HCT116 (cell line): ENCODE measurements at regions not wholly inside any gene's neighbourhood (a gene's known extent, or its start where the extent isn't known, plus 50 kb on each side); places are given as distances from the start of the nearest gene placed in this dataset.

Source experiments
- ATAC-seq: fragments of 200-7000 bp; cut with Tn5 transposase; 2 replicates; pipeline ENCODE4 v1.9.1; 2020; ENCODE audit warnings: mild to moderate bottlenecking, moderate library complexity
- BruUV-seq: library from RNA; stranded (reverse); fragments of 400-500 nt; replicated peaks from 2 replicates; lab custom pipeline; 2021; lab: Mats Ljungman, UMichigan
- CTCF ChIA-PET: fragments of 300-600 bp; sonication (Branson Sonifier 250); formaldehyde crosslinking; loops from one replicate; lab custom pipeline; 2021; ENCODE audit warnings: antibody characterized with exemption; lab: Charles Lee
- POLR2A ChIA-PET: fragments of 300-600, 350-600 bp; sonication (Branson Sonifier 250); formaldehyde crosslinking; loops from one replicate; lab custom pipeline; 2021; ENCODE audit warnings: antibody characterized with exemption; lab: Charles Lee
- RAD21 ChIA-PET, 2 experiments: fragments of 300-600 bp; sonication (Branson Sonifier 250); formaldehyde crosslinking; loops; one replicate each; lab custom pipeline; 2023; ENCODE audit warnings: low total read pairs in 2 of 2; ENCODE audit not compliant: uncharacterized antibody in 2 of 2, unreplicated experiment in 2 of 2, low non-redundant PET in 1 of 2; lab: Charles Lee
- DNase-seq: peaks from one replicate; pipeline ENCODE4 v3.0.0-alpha.2; 2010; ENCODE audit warnings: low read depth, low spot score
- H2AFZ ChIP-seq: fragments of 200-600 bp; shearing (Covaris generic), sonication (generic); 2 replicates; pipeline ENCODE4 v1.6.1; 2017; ENCODE audit warnings: low read depth, mixed run types, mixed read lengths, antibody characterized with exemption, low read length; ENCODE audit not compliant: poor library complexity, severe bottlenecking
- H3K27ac ChIP-seq: 2 replicates; pipeline ENCODE4 v1.5.1; 2012; ENCODE audit warnings: low read depth, low read length
- H3K27me3 ChIP-seq: fragments of 200-600 bp; sonication (generic); 2 replicates; pipeline ENCODE4 v1.6.1; 2016; ENCODE audit warnings: mixed run types, low read length, mixed read lengths; ENCODE audit not compliant: insufficient read depth
- H3K36me3 ChIP-seq, 2 experiments: fragments of 200-500 bp in 1 of 2; fragments of 200-600 bp in 1 of 2; sonication (Bioruptor generic) in 1 of 2; sonication (generic) in 1 of 2; 2 replicates each; pipeline versions ENCODE4 v1.5.1 to v1.6.1; 2014 to 2016; ENCODE audit warnings: low read length in 2 of 2, inconsistent platforms in 1 of 2, mixed read lengths in 1 of 2, mixed run types in 1 of 2; ENCODE audit not compliant: insufficient read depth in 2 of 2, control insufficient read depth in 1 of 2
- H3K4me1 ChIP-seq, 2 experiments: fragments of 200-600 bp in 1 of 2; sonication (generic) in 1 of 2; 2 replicates each; pipeline versions ENCODE4 v1.5.1 to v1.6.1; 2012 to 2017; ENCODE audit warnings: low read length in 2 of 2, inconsistent platforms in 1 of 2, mild to moderate bottlenecking in 1 of 2, mixed read lengths in 1 of 2, mixed run types in 1 of 2, moderate library complexity in 1 of 2; ENCODE audit not compliant: insufficient read depth in 2 of 2, control insufficient read depth in 1 of 2
- H3K4me2 ChIP-seq: fragments of 200-600 bp; sonication (generic); 2 replicates; pipeline ENCODE4 v1.6.1; 2017; ENCODE audit warnings: mixed run types, low read length, mixed read lengths
- H3K4me3 ChIP-seq, 2 experiments: fragments of 200-600 bp in 1 of 2; sonication (generic) in 1 of 2; replicated peaks in 1 of 2; 2 replicates each; pipeline ENCODE4 v1.5.1; 2011 to 2016; ENCODE audit warnings: low read length in 2 of 2, control low read depth in 1 of 2, low read depth in 1 of 2, mild to moderate bottlenecking in 1 of 2, mixed read lengths in 1 of 2, mixed run types in 1 of 2
- H3K79me2 ChIP-seq: fragments of 200-600 bp; sonication (generic); 2 replicates; pipeline ENCODE4 v1.6.1; 2017; ENCODE audit warnings: mild to moderate bottlenecking, mixed run types, low read length, moderate library complexity, mixed read lengths; ENCODE audit not compliant: insufficient read depth
- H3K9ac ChIP-seq: fragments of 200-600 bp; sonication (generic); 2 replicates; pipeline ENCODE4 v1.6.1; 2016; ENCODE audit warnings: low read length, mixed read lengths
- H3K9me2 ChIP-seq: fragments of 200-600 bp; sonication (generic), shearing (Covaris generic); 2 replicates; pipeline ENCODE4 v1.6.1; 2017; ENCODE audit warnings: mixed run types, mild to moderate bottlenecking, moderate library complexity; ENCODE audit not compliant: insufficient read depth
- H3K9me3 ChIP-seq, 2 experiments: fragments of 200-500 bp in 1 of 2; fragments of 200-600 bp in 1 of 2; sonication (Bioruptor generic) in 1 of 2; sonication (generic) in 1 of 2; 2 replicates each; pipeline ENCODE4 v1.6.1; 2014 to 2017; ENCODE audit warnings: low read length in 2 of 2, mixed read lengths in 2 of 2, inconsistent platforms in 1 of 2, low read depth in 1 of 2, mild to moderate bottlenecking in 1 of 2, mixed run types in 1 of 2, moderate library complexity in 1 of 2; ENCODE audit not compliant: control insufficient read depth in 1 of 2, insufficient read depth in 1 of 2
- H4K20me1 ChIP-seq: fragments of 200-600 bp; sonication (generic), shearing (Covaris generic); 2 replicates; pipeline ENCODE4 v1.6.1; 2017; ENCODE audit warnings: mixed run types, mild to moderate bottlenecking, moderate library complexity; ENCODE audit not compliant: insufficient read depth
- ATF3 ChIP-seq: IDR thresholded peaks from 2 replicates; pipeline ENCODE4 v1.6.1; 2012
- CBX3 ChIP-seq: IDR thresholded peaks from 2 replicates; pipeline ENCODE4 v1.6.1; 2012; ENCODE audit warnings: low read depth
- EGR1 ChIP-seq: IDR thresholded peaks from 2 replicates; pipeline ENCODE4 v1.6.1; 2012; ENCODE audit warnings: low read depth
- ELF1 ChIP-seq: IDR thresholded peaks from 2 replicates; pipeline ENCODE4 v1.6.1; 2012; ENCODE audit warnings: low read depth, borderline replicate concordance
- EZH2phosphoT487 ChIP-seq: fragments of 200-600 bp; IDR thresholded peaks from 2 replicates; pipeline ENCODE4 v1.6.1; 2018; ENCODE audit warnings: antibody characterized with exemption, borderline replicate concordance
- MAX ChIP-seq: IDR thresholded peaks from 2 replicates; pipeline ENCODE4 v1.6.1; 2012
- POLR2AphosphoS5 ChIP-seq: IDR thresholded peaks from 2 replicates; pipeline ENCODE4 v1.6.1; 2011; ENCODE audit warnings: mild to moderate bottlenecking, low read depth, low read length, moderate library complexity
- RAD21 ChIP-seq: IDR thresholded peaks from 2 replicates; pipeline ENCODE4 v1.6.1; 2012; ENCODE audit warnings: low read depth, mild to moderate bottlenecking
- REST ChIP-seq: IDR thresholded peaks from 2 replicates; pipeline ENCODE4 v1.6.1; 2012; ENCODE audit warnings: low read depth
- TCF7L2 ChIP-seq: IDR thresholded peaks from 2 replicates; pipeline ENCODE4 v1.7.0; 2011; ENCODE audit warnings: borderline replicate concordance, inconsistent platforms; ENCODE audit not compliant: insufficient read depth, insufficient read length; ENCODE audit errors: extremely low read depth
- ZBTB33 ChIP-seq: IDR thresholded peaks from 2 replicates; pipeline ENCODE4 v1.6.1; 2011; ENCODE audit warnings: mild to moderate bottlenecking, low read length, moderate library complexity; ENCODE audit not compliant: insufficient replicate concordance; ENCODE audit errors: extremely low read depth
- ZFX ChIP-seq: fragments of 450-650 bp; IDR thresholded peaks from 2 replicates; pipeline ENCODE4 v1.6.1; 2017
- ZNF274 ChIP-seq: fragments of 200-500 bp; sonication (Bioruptor generic); IDR thresholded peaks from 2 replicates; pipeline ENCODE4 v1.6.1; 2014; ENCODE audit warnings: mild to moderate bottlenecking, low read depth, low read length, inconsistent platforms
- intact Hi-C: fragments of 100-400 bp; cut with micrococcal nuclease; formaldehyde crosslinking; loops from 2 replicates; pipeline ENCODE4 v1.10.0; 2022

- no peak overlapping the region for H2AFZ ChIP-seq
- H3K27me3 ChIP-seq: no peaks in the 10 kb centered on the region
- H3K4me2 ChIP-seq: no peak overlapping the region
- no peak overlapping the region for H3K27ac ChIP-seq
- no peaks in the 10 kb centered on the region for H4K20me1 ChIP-seq
- no peak for ATAC-seq
- intact Hi-C loops: no loop called here
- no peaks in the 10 kb centered on the region for H3K4me1 ChIP-seq
- RAD21 ChIA-PET: no interaction called here
- no peak overlapping the region for H3K4me3 ChIP-seq
- H3K9ac ChIP-seq: no peak overlapping the region
- H3K79me2 ChIP-seq: no peaks in the 10 kb centered on the region
- BruUV-seq: no TSS peak
- no peaks in the 10 kb centered on the region for H3K36me3 ChIP-seq
- no peaks in the 10 kb centered on the region for H3K9me2 ChIP-seq
- DNase-seq: no peak
- POLR2A ChIA-PET: no interaction called here
- TF ChIP-seq REST (no peak), EZH2phosphoT487 (no peak), CBX3 (no peak), RAD21 (no peak), ZNF274 (no peak), ELF1 (no peak), TCF7L2 (no peak), ZBTB33 (no peak), ZFX (no peak), ATF3 (no peak), MAX (no peak), EGR1 (no peak), POLR2AphosphoS5 (no peak)
- CTCF ChIA-PET: no interaction called here
- H3K9me3 ChIP-seq: no peaks in the 10 kb centered on the region
Observed at GRCh38 chr5:176132471-176133288, 105.5 kb upstream of the SIMC1 start.
